ENCODE measurements at regions not wholly inside any gene's neighbourhood (a gene's known extent, or its start where the extent isn't known, plus 50 kb on each side); places are given as distances from the start of the nearest gene placed in this dataset.

GRCh38 chr5:40386289-40386688, 293.4 kb upstream of the PTGER4 start:
- no peak for DNase-seq

DNA sequence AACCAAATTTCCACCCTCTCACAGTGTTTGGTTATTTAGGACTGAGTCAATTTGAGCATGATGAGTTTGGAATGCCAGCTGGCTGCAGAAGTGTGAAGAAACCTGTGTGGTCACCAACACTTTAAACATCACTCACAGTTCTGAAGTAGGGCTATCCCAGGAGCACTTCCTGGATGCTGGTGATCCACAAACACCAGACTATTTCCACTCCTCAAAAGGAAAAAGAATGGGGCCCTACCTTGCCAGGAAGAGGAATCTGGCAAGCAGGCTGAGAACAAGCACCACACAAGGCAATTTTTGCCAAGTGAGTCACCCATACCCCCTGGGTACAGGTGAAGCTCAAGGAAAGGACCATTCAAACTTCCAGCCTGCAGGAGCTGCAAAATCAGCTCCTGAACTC, 294.2 kb upstream of the PTGER4 start:
- DNase-seq = no peak

- no peak for DNase-seq
Measured at GRCh38 chr5:40384782-40385390, 294.8 kb upstream of the PTGER4 start.

DNA sequence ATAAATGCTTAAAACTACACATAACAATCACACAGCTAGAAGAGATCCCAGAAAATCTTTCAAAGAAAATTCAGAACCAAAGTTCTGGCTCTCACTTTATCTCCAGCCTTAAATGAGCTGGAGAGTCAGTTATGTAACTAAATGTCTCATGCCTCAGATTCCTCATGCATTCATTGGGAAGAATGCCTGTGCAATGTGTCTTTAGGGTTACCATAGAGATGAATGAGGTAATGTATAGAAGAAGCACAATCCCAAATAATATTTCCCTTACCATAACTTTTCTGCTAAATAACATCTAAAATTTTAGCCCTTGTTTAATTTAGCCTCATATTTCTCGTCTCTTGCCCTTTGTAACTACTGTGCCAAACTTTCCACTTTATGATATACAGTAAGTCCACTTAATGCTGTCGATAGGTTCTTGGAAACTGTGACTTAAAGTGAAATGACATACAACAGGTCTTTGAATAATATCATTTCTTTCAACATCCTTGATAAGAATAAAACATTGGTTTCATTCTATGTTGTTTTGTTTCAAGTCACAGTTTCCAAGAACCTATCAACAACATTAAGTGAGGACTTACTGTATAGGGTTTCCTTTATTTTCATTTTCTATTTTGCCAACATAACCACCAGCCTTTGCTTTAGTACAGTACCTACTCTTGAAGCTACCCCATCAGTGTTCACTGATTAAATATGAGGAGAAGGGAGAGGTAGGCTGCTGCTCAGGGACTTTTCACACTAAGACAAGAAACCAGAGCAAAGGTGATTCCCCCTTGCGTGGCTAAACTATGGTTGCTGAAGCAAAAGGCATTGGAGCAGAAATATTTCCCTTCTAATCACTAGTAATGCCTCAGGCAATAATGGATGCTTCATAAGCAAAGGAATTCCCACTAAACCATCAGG, 295.7 kb upstream of the PTGER4 start:
- DNase-seq = no peak

DNA sequence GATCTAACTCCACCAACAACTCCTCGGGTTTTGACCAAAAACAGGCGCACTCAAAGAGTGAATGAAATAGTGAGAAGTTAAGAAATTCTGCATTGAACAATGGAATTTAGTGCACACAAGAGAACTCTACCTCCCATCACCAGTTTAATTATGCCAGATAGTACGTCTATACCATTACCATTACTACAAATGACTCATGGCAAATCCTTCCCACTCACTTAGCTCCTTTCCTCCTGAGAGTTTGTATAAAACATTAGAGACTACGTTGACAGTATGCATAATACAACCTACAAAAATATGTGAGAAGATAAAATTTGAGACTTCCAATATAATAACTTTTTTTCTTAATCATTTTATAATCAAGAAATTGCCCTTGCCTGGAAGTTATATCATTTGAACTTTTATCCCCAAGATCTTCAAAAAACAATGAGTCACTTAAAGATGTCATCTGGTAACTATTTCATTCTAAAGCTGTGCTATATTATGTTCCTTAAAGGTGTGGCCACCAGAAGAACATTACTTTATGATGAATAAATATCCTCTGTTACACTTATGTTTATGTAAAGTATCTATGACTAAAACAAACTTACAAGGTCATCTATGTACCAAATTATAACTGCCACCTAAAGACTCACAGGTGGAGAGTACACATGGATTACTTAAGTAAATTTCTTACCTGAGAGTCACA, 297.9 kb upstream of the PTGER4 start:
- DNase-seq = no peak

- DNase-seq = no peak
Measured at GRCh38 chr5:40381016-40381415, 298.7 kb upstream of the PTGER4 start.

DNA sequence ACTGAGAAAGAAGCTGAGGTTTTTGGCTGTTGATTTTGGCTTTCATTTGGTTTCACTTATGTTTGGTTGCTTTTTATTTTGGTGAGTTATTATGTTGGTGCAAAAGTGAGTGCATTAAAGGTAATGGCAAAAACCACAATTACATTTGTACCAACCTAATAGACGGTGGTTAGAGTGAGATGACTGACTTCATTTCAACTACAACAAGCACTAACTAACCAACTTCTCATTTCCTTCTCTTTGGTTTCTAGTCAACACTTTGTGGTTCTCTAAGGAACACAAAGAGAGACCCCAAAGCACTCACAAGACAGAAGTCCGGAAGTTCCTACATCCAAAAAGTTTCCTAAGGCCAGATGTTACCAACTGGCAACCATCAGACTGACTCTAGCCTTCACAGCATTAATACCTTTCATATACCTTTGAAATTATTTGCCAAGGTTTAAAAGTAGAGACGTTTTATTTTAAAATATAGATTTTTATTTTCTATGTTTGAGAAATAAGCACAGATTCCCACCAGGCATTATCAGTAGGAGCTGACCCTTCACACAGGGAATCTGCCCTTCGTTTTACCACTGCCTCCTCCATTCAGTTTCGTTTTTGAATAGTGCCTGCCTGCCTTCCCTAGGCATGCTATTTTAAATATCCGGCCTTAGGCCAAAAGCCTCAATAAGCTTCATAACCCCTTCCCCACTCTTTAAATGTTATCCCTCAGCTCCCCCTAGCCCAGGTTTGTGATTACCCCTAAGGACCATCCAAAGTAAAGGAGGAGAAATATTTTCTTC, 301.1 kb upstream of the PTGER4 start:
- no peak for DNase-seq

- no peak for DNase-seq
Measured at GRCh38 chr5:40376566-40376965, 303.1 kb upstream of the PTGER4 start.

GRCh38 chr5:40374853-40375252, 304.9 kb upstream of the PTGER4 start:
- DNase-seq = no peak

DNA sequence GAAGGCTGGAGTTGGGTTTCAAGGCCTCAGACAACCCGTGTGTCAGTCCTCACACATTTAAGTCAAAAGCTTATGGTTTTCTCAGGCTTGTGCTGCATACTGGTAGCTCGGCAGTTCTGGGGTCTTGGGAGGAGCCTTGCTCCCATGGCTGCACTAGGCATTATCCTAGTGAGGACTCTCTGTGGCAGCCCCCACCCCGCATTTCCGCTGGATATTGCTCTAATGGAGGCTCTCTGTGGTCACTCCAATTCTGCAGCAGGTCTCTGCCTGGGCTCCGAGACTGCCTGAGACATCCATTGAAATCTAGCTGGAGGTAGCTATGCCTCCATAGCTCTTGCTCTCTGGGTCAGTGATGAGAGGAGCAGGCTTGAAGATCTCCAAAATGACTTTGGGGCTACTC, 311.5 kb upstream of the PTGER4 start:
- no peak for DNase-seq

GRCh38 chr5:40367255-40367654, 312.5 kb upstream of the PTGER4 start:
- DNase-seq = no peak

DNA sequence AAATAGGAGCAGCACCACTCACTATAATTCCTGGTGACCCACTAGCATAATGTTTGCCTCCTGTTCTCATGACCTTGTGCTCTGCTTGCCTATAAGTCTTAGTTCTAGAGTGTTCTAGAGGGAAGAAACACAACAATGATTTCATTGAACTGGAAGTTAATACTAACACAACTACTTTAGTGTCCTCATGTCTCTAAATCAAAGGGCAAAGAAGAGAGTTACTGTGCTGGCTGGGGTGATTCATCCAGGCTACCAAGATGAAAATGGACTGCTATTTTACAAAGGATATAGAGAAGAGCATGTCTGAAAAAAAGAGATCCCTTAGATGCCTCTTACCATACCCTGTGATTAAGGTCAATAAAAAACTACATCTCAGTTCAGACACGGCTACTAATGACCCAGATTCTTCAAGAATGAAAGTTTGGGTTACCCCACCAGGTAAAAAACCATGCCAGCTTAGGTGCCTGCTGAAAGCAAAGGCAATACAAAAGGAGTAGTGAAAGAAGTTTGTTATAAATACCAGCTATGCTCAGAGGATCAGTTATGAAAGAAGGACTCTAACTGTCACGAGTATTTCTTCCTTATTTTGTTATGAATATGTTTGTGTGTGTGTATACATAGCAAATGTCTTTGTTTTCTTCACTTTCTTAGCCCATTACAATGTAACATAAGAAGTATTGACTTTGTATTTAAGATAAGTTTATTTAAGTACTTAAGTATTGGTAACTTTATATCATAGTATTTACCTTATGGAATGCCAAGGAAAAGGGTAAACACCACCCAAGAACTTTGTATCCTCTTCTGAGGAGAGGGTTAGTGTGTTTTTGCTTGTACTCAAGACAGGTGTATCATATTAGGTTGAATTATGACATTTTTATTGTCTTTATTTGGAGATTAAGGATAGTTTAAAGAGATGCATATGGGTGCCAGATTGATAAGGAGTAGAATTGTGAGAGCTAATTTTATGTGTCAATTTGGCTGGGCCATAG, 314.1 kb upstream of the PTGER4 start:
- DNase-seq = no peak

DNA sequence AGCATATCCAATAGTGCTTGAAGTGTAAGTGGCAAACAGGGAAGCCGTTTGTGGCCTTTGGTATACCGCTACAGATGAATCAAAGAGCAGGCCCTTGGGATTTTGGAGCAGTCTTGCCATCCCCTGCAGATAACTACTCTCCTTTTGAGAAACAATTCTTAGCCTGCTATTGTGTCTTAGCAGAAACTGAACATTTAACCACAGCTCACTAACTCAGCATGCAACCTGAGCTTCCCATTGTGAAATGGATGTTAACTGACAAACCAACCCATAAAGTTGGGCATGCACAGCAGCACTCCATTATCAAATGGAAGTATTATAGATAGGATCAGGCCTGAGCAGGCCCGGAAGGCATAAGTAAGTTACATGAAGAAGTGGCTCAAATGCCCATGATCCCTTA, 315.3 kb upstream of the PTGER4 start:
- DNase-seq = no peak

- DNase-seq = no peak
Measured at GRCh38 chr5:40361378-40361777, 318.3 kb upstream of the PTGER4 start.

GRCh38 chr5:40360685-40361084, 319.0 kb upstream of the PTGER4 start:
- DNase-seq = no peak

- DNase-seq = no peak
Measured at GRCh38 chr5:40359832-40360231, 319.9 kb upstream of the PTGER4 start.

GRCh38 chr5:40359093-40359492, 320.6 kb upstream of the PTGER4 start:
- no peak for DNase-seq

DNA sequence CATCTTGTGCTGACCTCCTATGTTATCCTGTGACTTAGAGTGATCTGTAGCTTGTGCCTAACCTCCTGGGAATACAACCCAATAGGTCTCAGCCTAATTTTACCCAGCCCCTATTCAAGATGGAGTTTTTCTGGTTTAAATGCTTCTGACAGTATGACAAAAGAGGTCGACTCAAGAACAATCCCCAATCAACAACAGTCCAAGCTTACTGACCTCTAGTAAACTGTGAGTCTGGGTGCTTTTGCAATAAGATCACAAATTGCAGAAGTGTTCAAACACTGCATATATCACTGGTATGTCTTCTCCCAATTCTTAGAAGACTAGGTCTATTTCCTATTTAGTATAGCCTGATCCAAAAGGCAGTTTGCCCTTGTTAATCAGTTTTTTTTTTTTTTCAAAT, 323.5 kb upstream of the PTGER4 start:
- DNase-seq = no peak

- DNase-seq = no peak
Measured at GRCh38 chr5:40355846-40356245, 323.9 kb upstream of the PTGER4 start.

- DNase-seq = no peak
Measured at GRCh38 chr5:40355181-40355580, 324.5 kb upstream of the PTGER4 start.

GRCh38 chr5:40354171-40354570, 325.5 kb upstream of the PTGER4 start:
- DNase-seq = no peak

Data from muscle of arm (tissue), 1 donor.